ENCODE measurements at regions not wholly inside any gene's neighbourhood (a gene's known extent, or its start where the extent isn't known, plus 50 kb on each side); places are given as distances from the start of the nearest gene placed in this dataset.
"Not testable (repeated sequence)": the region's sequence is repeated elsewhere in the genome, so short reads cannot be mapped to it uniquely, and the experiment has no call there.

GRCh38 chr6:88497403-88497802, 331.3 kb upstream of the CNR1 start:
- TF ChIP-seq CTCF, EZH2 (IDR thresholded peaks at IDR 0.05): not testable (repeated sequence)

All from neural progenitor cell (in vitro differentiated cells).